Immature natural killer cell (primary cell): ENCODE measurements at regions not wholly inside any gene's neighbourhood (a gene's known extent, or its start where the extent isn't known, plus 50 kb on each side); places are given as distances from the start of the nearest gene placed in this dataset.

Experiments
- DNase-seq, 3 donors: peaks; one replicate each; pipeline ENCODE4 v3.0.0; 2022; ENCODE audit warnings: mixed read lengths in 1 of 3
- H3K27ac Mint-ChIP-seq, 6 donors: one replicate each; pipeline ENCODE4 v1.8.0; 2020; ENCODE audit warnings: mixed read lengths in 6 of 6, mild to moderate bottlenecking in 5 of 6, inconsistent platforms in 4 of 6, moderate library complexity in 3 of 6
- H3K27me3 Mint-ChIP-seq, 3 donors: one replicate each; pipeline ENCODE4 v1.8.0; 2020 to 2021; ENCODE audit warnings: low read depth in 3 of 3, mild to moderate bottlenecking in 3 of 3, mixed read lengths in 3 of 3, moderate library complexity in 3 of 3, inconsistent platforms in 1 of 3
- H3K36me3 Mint-ChIP-seq, 3 donors: one replicate each; pipeline ENCODE4 v1.8.0; 2020; ENCODE audit warnings: mixed read lengths in 3 of 3, inconsistent platforms in 2 of 3, mild to moderate bottlenecking in 2 of 3
- H3K4me1 Mint-ChIP-seq, 2 donors: one replicate each; pipeline ENCODE4 v1.8.0; 2020; ENCODE audit warnings: inconsistent platforms in 2 of 2, mild to moderate bottlenecking in 2 of 2, mixed read lengths in 2 of 2, moderate library complexity in 1 of 2
- H3K4me3 Mint-ChIP-seq, 5 donors: one replicate each; pipeline ENCODE4 v1.8.0; 2020; ENCODE audit warnings: mild to moderate bottlenecking in 5 of 5, mixed read lengths in 5 of 5, inconsistent platforms in 3 of 5, moderate library complexity in 3 of 5
- H3K9me3 Mint-ChIP-seq, 6 donors: one replicate each; pipeline ENCODE4 v1.8.0; 2020; ENCODE audit warnings: mild to moderate bottlenecking in 6 of 6, mixed read lengths in 6 of 6, inconsistent platforms in 4 of 6, moderate library complexity in 3 of 6

GRCh38 chr2:104289651-104290565 is 564.0 kb upstream of the POU3F3 start:
- Mint-ChIP-seq H3K36me3 (peaks cover 0 to 6% (median 0%) of the 10 kb centered on the region in 3 donors), H3K27me3 (no peaks in the 10 kb centered on the region), H3K9me3 (peaks cover 1 to 29% (median 5%) of the 10 kb centered on the region in 6 donors), H3K27ac (no peak overlapping the region), H3K4me3 (no peak overlapping the region), H3K4me1 (no peaks in the 10 kb centered on the region)
- DNase-seq = no peak

- peaks cover 1 to 29% (median 7%) of the 10 kb centered on the region in 6 donors for H3K9me3 Mint-ChIP-seq
These were observed 563.4 kb upstream of the POU3F3 start for GRCh38 chr2:104290566-104290891.

GRCh38 chr2:104312684-104313083 is 541.2 kb upstream of the POU3F3 start:
- Mint-ChIP-seq H3K36me3 (peaks cover 0 to 4% (median 0%) of the 10 kb centered on the region in 3 donors), H3K9me3 (peaks cover 3 to 40% (median 6%) of the 10 kb centered on the region in 6 donors), H3K27ac (no peak overlapping the region), H3K4me1 (no peaks in the 10 kb centered on the region), H3K4me3 (no peak overlapping the region), H3K27me3 (no peaks in the 10 kb centered on the region)
- DNase-seq = no peak

More at GRCh38 chr2:104290566-104290891, 563.4 kb upstream of the POU3F3 start:
- Mint-ChIP-seq H3K27ac (no peak overlapping the region), H3K27me3 (no peaks in the 10 kb centered on the region), H3K4me1 (no peaks in the 10 kb centered on the region), H3K36me3 (peaks cover 0 to 6% (median 0%) of the 10 kb centered on the region in 3 donors), H3K4me3 (no peak overlapping the region)
- DNase-seq = no peak

GRCh38 chr2:104318001-104318665 is 535.8 kb upstream of the POU3F3 start:
- DNase-seq = no peak
- Mint-ChIP-seq H3K9me3 (peaks cover 2 to 13% (median 7%) of the 10 kb centered on the region in 6 donors), H3K4me3 (no peak overlapping the region), H3K27ac (no peak overlapping the region), H3K27me3 (peaks cover 0 to 2% (median 2%) of the 10 kb centered on the region in 3 donors), H3K36me3 (no peaks in the 10 kb centered on the region), H3K4me1 (no peaks in the 10 kb centered on the region)

- Mint-ChIP-seq H3K36me3 (no peaks in the 10 kb centered on the region), H3K4me3 (no peak overlapping the region), H3K27ac (no peak overlapping the region), H3K9me3 (peaks cover 2 to 16% (median 7%) of the 10 kb centered on the region in 6 donors), H3K4me1 (no peaks in the 10 kb centered on the region), H3K27me3 (peaks cover 0 to 2% (median 2%) of the 10 kb centered on the region in 3 donors)
- DNase-seq = no peak
These were observed 532.7 kb upstream of the POU3F3 start for GRCh38 chr2:104321116-104321795.

- Mint-ChIP-seq H3K4me1 (no peaks in the 10 kb centered on the region), H3K9me3 (peaks cover 0 to 16% (median 4%) of the 10 kb centered on the region in 6 donors), H3K27ac (no peak overlapping the region), H3K27me3 (peaks cover 0 to 2% (median 2%) of the 10 kb centered on the region in 3 donors), H3K4me3 (no peak overlapping the region), H3K36me3 (no peaks in the 10 kb centered on the region)
- no peak for DNase-seq
These were observed 532.0 kb upstream of the POU3F3 start for GRCh38 chr2:104321796-104322349.

- Mint-ChIP-seq H3K4me3 (no peak overlapping the region), H3K27me3 (peaks cover 0 to 3% (median 0%) of the 10 kb centered on the region in 3 donors), H3K27ac (no peak overlapping the region), H3K4me1 (no peaks in the 10 kb centered on the region), H3K9me3 (peaks cover 0 to 17% (median 4%) of the 10 kb centered on the region in 6 donors), H3K36me3 (no peaks in the 10 kb centered on the region)
- DNase-seq = no peak
These were observed 521.2 kb upstream of the POU3F3 start for GRCh38 chr2:104332731-104333130.

GRCh38 chr2:104337869-104338268 is 516.0 kb upstream of the POU3F3 start:
- Mint-ChIP-seq H3K27me3 (peaks cover 0 to 3% (median 2%) of the 10 kb centered on the region in 3 donors), H3K4me1 (no peaks in the 10 kb centered on the region), H3K27ac (no peak overlapping the region), H3K9me3 (peaks cover 0 to 19% (median 5%) of the 10 kb centered on the region in 6 donors), H3K4me3 (no peak overlapping the region), H3K36me3 (no peaks in the 10 kb centered on the region)
- DNase-seq = no peak

GRCh38 chr2:104340162-104340561 is 513.8 kb upstream of the POU3F3 start:
- no peaks in the 10 kb centered on the region for H3K4me1 Mint-ChIP-seq
- peaks cover 0 to 3% (median 2%) of the 10 kb centered on the region in 3 donors for H3K27me3 Mint-ChIP-seq
- no peak for DNase-seq

GRCh38 chr2:104340879-104341828 is 512.8 kb upstream of the POU3F3 start:
- peaks cover 0 to 2% (median 0%) of the 10 kb centered on the region in 3 donors for H3K27me3 Mint-ChIP-seq
- H3K27ac Mint-ChIP-seq = no peak overlapping the region
- H3K4me1 Mint-ChIP-seq = no peaks in the 10 kb centered on the region
- no peaks in the 10 kb centered on the region for H3K36me3 Mint-ChIP-seq
- H3K4me3 Mint-ChIP-seq = no peak overlapping the region
- no peak for DNase-seq
- peaks cover 0 to 25% (median 5%) of the 10 kb centered on the region in 6 donors for H3K9me3 Mint-ChIP-seq

More at GRCh38 chr2:104340162-104340561, 513.8 kb upstream of the POU3F3 start:
- Mint-ChIP-seq H3K4me3 (no peak overlapping the region), H3K9me3 (peaks cover 0 to 17% (median 6%) of the 10 kb centered on the region in 6 donors), H3K27ac (no peak overlapping the region), H3K36me3 (no peaks in the 10 kb centered on the region)

GRCh38 chr2:104344306-104344705 is 509.6 kb upstream of the POU3F3 start:
- Mint-ChIP-seq H3K36me3 (no peaks in the 10 kb centered on the region), H3K27me3 (peaks cover 0 to 2% (median 0%) of the 10 kb centered on the region in 3 donors), H3K27ac (no peak overlapping the region), H3K4me3 (no peak overlapping the region), H3K9me3 (peaks cover 2 to 19% (median 7%) of the 10 kb centered on the region in 6 donors), H3K4me1 (no peaks in the 10 kb centered on the region)
- no peak for DNase-seq

GRCh38 chr2:104344985-104345384 is 508.9 kb upstream of the POU3F3 start:
- Mint-ChIP-seq H3K27ac (no peak overlapping the region), H3K4me1 (no peaks in the 10 kb centered on the region), H3K4me3 (no peak overlapping the region), H3K27me3 (no peaks in the 10 kb centered on the region), H3K36me3 (no peaks in the 10 kb centered on the region), H3K9me3 (peaks cover 2 to 19% (median 7%) of the 10 kb centered on the region in 6 donors)
- no peak for DNase-seq

GRCh38 chr2:104358122-104358521 is 495.8 kb upstream of the POU3F3 start:
- H3K36me3 Mint-ChIP-seq = no peaks in the 10 kb centered on the region
- H3K9me3 Mint-ChIP-seq = no peaks in the 10 kb centered on the region
- DNase-seq = no peak
- H3K4me3 Mint-ChIP-seq = no peak overlapping the region
- no peaks in the 10 kb centered on the region for H3K27me3 Mint-ChIP-seq
- H3K4me1 Mint-ChIP-seq = no peaks in the 10 kb centered on the region
- H3K27ac Mint-ChIP-seq = no peak overlapping the region
